Adrenal gland (tissue), 5 donors: ENCODE measurements at regions not wholly inside any gene's neighbourhood (a gene's known extent, or its start where the extent isn't known, plus 50 kb on each side); places are given as distances from the start of the nearest gene placed in this dataset.

Experiments used
- POLR2A ChIP-seq, 2 donors: fragments of 450-650 bp; IDR thresholded peaks; one replicate each; pipeline ENCODE4 v1.6.1; 2017; ENCODE audit warnings: antibody characterized with exemption in 2 of 2, mild to moderate bottlenecking in 2 of 2, moderate library complexity in 1 of 2
- TF ChIP-seq, protein P1 (sequence below), 6 experiments: fragments of 450-650 bp in 4 of 6; fragments of 200-600 bp in 2 of 6; sonication (generic) in 1 of 6; IDR thresholded peaks; 1 replicate in 5 of 6; 2 replicates in 1 of 6; pipeline versions ENCODE4 v1.5.1 to v1.8.0; 2016 to 2021; ENCODE audit warnings: antibody characterized with exemption in 6 of 6, mild to moderate bottlenecking in 2 of 6, moderate library complexity in 1 of 6
- donor health status: DM: no; HTN: no; CAD: no.

DNA sequence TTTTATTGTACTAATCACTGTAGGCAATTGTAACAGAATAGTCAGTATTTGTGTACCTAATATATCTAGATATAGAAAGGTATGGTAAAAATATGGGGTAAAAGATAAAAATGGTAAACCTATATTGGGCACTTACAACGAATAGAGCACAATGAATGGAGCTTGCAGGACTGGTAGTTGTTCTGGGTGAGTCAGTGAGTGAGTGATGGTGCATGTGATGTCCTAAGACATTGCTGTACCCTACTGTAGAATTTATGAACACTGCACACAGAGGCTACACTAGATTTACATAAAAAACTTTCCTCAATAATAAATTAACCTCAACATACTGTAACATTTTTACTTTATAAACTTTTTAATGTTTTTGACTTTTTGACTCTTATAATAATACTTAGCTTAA lies 274.3 kb upstream of the PPP2R3A start:
- no peak for TF ChIP-seq POLR2A (IDR thresholded peaks at IDR 0.05)
- TF ChIP-seq, protein P1, sequence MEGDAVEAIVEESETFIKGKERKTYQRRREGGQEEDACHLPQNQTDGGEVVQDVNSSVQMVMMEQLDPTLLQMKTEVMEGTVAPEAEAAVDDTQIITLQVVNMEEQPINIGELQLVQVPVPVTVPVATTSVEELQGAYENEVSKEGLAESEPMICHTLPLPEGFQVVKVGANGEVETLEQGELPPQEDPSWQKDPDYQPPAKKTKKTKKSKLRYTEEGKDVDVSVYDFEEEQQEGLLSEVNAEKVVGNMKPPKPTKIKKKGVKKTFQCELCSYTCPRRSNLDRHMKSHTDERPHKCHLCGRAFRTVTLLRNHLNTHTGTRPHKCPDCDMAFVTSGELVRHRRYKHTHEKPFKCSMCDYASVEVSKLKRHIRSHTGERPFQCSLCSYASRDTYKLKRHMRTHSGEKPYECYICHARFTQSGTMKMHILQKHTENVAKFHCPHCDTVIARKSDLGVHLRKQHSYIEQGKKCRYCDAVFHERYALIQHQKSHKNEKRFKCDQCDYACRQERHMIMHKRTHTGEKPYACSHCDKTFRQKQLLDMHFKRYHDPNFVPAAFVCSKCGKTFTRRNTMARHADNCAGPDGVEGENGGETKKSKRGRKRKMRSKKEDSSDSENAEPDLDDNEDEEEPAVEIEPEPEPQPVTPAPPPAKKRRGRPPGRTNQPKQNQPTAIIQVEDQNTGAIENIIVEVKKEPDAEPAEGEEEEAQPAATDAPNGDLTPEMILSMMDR (IDR thresholded peaks at IDR 0.05) = no peak
